ENCODE measurements at regions not wholly inside any gene's neighbourhood (a gene's known extent, or its start where the extent isn't known, plus 50 kb on each side); places are given as distances from the start of the nearest gene placed in this dataset.

DNA sequence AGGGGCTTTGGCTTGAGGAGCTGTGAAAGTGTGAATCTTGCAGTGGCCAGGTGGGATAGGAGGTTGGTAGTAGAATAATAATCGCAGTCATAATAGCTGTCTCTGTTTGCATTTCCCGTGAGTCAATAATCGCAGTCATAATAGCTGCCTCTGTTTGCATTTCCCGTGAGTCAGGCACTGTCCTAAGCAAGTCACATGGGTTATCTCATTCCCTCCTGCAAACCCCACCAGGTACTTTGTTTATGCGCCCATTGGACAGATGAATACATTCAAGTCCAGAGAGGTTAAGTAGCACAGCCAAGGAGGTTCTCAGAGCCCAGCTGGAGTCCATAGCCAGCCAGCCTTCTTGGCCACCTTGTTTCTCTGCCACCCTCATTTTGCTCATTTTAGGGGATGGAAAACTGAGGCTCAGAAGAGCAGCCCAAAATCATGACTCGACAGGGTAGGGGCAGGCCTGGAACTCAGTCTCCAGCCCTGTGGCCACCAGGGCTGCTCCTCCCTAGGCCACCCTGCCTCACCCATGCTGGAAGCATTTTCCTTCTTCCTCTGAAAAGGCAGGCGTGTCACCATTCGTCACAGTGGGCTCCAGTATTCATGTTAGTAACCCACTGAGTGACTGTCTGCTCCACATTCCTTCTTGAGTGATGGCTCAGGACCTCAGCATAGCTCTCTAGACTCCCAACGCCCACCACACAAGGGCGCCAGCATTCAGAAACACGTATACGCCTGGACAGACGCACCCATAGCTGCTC, 206.2 kb downstream of the URI1 start:
- TF ChIP-seq, protein P1, sequence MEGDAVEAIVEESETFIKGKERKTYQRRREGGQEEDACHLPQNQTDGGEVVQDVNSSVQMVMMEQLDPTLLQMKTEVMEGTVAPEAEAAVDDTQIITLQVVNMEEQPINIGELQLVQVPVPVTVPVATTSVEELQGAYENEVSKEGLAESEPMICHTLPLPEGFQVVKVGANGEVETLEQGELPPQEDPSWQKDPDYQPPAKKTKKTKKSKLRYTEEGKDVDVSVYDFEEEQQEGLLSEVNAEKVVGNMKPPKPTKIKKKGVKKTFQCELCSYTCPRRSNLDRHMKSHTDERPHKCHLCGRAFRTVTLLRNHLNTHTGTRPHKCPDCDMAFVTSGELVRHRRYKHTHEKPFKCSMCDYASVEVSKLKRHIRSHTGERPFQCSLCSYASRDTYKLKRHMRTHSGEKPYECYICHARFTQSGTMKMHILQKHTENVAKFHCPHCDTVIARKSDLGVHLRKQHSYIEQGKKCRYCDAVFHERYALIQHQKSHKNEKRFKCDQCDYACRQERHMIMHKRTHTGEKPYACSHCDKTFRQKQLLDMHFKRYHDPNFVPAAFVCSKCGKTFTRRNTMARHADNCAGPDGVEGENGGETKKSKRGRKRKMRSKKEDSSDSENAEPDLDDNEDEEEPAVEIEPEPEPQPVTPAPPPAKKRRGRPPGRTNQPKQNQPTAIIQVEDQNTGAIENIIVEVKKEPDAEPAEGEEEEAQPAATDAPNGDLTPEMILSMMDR (IDR thresholded peaks at IDR 0.05): no peak
- no peak for TF ChIP-seq POLR2A (IDR thresholded peaks at IDR 0.05)
